Panc1 (cell line): ENCODE measurements at regions not wholly inside any gene's neighbourhood (a gene's known extent, or its start where the extent isn't known, plus 50 kb on each side); places are given as distances from the start of the nearest gene placed in this dataset.

ENCODE experiments used
- ATAC-seq: fragments of 200-7000 bp; cut with Tn5 transposase; 2 replicates; pipeline ENCODE4 v1.9.1; 2020; ENCODE audit warnings: mild to moderate bottlenecking, moderate library complexity
- BruUV-seq: library from RNA; stranded (reverse); fragments of 400-500 nt; replicated peaks from 2 replicates; lab custom pipeline; 2021; lab: Mats Ljungman, UMichigan
- CTCF ChIA-PET: fragments of 300-600 bp; sonication (Branson Sonifier 250); formaldehyde crosslinking; loops from one replicate; lab custom pipeline; 2022; ENCODE audit warnings: antibody characterized with exemption; lab: Charles Lee
- POLR2A ChIA-PET: fragments of 300-600 bp; sonication (Branson Sonifier 250); formaldehyde crosslinking; loops from one replicate; lab custom pipeline; 2022; ENCODE audit warnings: antibody characterized with exemption; lab: Charles Lee
- DNase-seq: peaks from one replicate; pipeline ENCODE4 v3.0.0-alpha.2; 2010; ENCODE audit warnings: low read depth, low spot score
- H3K27ac ChIP-seq: 2 replicates; pipeline ENCODE4 v1.5.1; 2011; ENCODE audit warnings: mild to moderate bottlenecking, low read length, inconsistent platforms
- H3K27me3 ChIP-seq: fragments of 200-500 bp; sonication (Bioruptor generic); 2 replicates; pipeline ENCODE4 v1.6.0; 2014; ENCODE audit warnings: low read length, inconsistent platforms; ENCODE audit not compliant: control insufficient read depth, insufficient read depth
- H3K36me3 ChIP-seq: fragments of 200-500 bp; sonication (Bioruptor generic); 2 replicates; pipeline ENCODE4 v1.5.1; 2014; ENCODE audit warnings: inconsistent platforms, mild to moderate bottlenecking, low read length, moderate library complexity; ENCODE audit not compliant: control insufficient read depth, insufficient read depth
- H3K4me1 ChIP-seq: 2 replicates; pipeline ENCODE4 v1.5.1; 2011; ENCODE audit warnings: inconsistent platforms, mild to moderate bottlenecking, low read length, moderate library complexity; ENCODE audit not compliant: control insufficient read depth, insufficient read depth
- H3K4me3 ChIP-seq, 2 experiments: 2 replicates each; pipeline ENCODE4 v1.5.1; 2011 to 2012; ENCODE audit warnings: low read depth in 2 of 2, low read length in 2 of 2, mild to moderate bottlenecking in 2 of 2, inconsistent platforms in 1 of 2, moderate library complexity in 1 of 2
- H3K9me3 ChIP-seq: fragments of 200-500 bp; sonication (Bioruptor generic); 2 replicates; pipeline ENCODE4 v1.5.1; 2014; ENCODE audit warnings: low read depth, mild to moderate bottlenecking, inconsistent platforms, low read length, moderate library complexity; ENCODE audit not compliant: control insufficient read depth, insufficient read depth
- CTCF ChIP-seq: fragments of 450-650 bp; IDR thresholded peaks from 2 replicates; pipeline ENCODE4 v1.5.1; 2017; ENCODE audit warnings: mild to moderate bottlenecking
- POLR2AphosphoS5 ChIP-seq: IDR thresholded peaks from 2 replicates; pipeline ENCODE4 v1.6.1; 2012; ENCODE audit warnings: mild to moderate bottlenecking, low read depth, low read length, moderate library complexity
- REST ChIP-seq, 2 experiments: IDR thresholded peaks; 2 replicates each; pipeline ENCODE4 v1.6.1; 2011 to 2012; ENCODE audit warnings: low read depth in 2 of 2, control low read depth in 1 of 2, low read length in 1 of 2, mild to moderate bottlenecking in 1 of 2, moderate library complexity in 1 of 2; ENCODE audit not compliant: insufficient read depth in 1 of 2
- SIN3A ChIP-seq: IDR thresholded peaks from 2 replicates; pipeline ENCODE4 v1.6.1; 2012; ENCODE audit warnings: low read depth, mild to moderate bottlenecking, low read length, moderate library complexity, borderline replicate concordance; ENCODE audit not compliant: insufficient read depth
- TCF7L2 ChIP-seq: IDR thresholded peaks from 2 replicates; pipeline ENCODE4 v1.6.1; 2011; ENCODE audit warnings: mild to moderate bottlenecking, low read depth, low read length, inconsistent platforms
- in situ Hi-C: cut with HindIII; loops from 2 replicates; pipeline ENCODE4 v1.10.0; 2016; ENCODE audit warnings: low sequenced_read_pairs, low pct_unique_long_range_greater_than_20kb
- intact Hi-C: fragments of 100-400 bp; cut with micrococcal nuclease; formaldehyde crosslinking; loops from one replicate; pipeline ENCODE4 v1.10.0; 2022; ENCODE audit not compliant: unreplicated experiment

GRCh38 chr5:35478856-35479682 lies 138.6 kb upstream of the SPEF2 start:
- ChIA-PET POLR2A (no interaction called here), CTCF (no interaction called here)
- H3K36me3 ChIP-seq = no peaks in the 10 kb centered on the region
- peak; percentile 73 for ATAC-seq
- intact Hi-C loops (no loop called here), in situ Hi-C loops (no loop called here)
- TF ChIP-seq CTCF (no peak), REST (IDR thresholded peaks at IDR 0.05; ENCODE audit: insufficient read depth in 1 of 2, low read depth in 2 of 2, low read length in 1 of 2) (no peak), SIN3A (no peak), POLR2AphosphoS5 (no peak), TCF7L2 (no peak)
- no peak overlapping the region; the same call in 1 of the 2 replicates for H3K27ac ChIP-seq
- H3K4me3 ChIP-seq = peak overlapping the region; percentile 16 to 58
- BruUV-seq = no TSS peak
- H3K9me3 ChIP-seq = no peaks in the 10 kb centered on the region
- H3K4me1 ChIP-seq = no peaks in the 10 kb centered on the region
- no peak for DNase-seq
- no peaks in the 10 kb centered on the region for H3K27me3 ChIP-seq

DNA sequence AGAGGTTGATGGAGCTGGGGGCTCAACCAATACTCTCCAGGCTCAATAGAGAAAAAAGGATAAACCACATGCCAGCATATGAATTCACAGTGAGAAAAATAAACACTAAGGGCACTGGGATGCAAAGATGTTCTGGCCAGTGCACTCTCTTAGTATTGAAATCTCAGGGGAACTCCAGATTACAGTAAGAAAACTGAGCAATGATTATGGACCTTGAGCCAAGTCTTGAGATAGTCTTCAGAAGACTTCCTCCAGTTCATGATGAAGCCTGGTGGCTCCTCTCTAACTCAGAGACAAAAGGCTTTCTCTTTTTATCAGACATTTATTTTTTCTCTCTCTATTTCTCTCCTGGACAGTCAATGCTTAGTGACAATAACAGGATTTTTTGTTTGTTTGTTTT lies 139.8 kb upstream of the SPEF2 start:
- Histone ChIP-seq H3K4me1 (no peaks in the 10 kb centered on the region), H3K4me3 (no peak overlapping the region), H3K27ac (no peak overlapping the region), H3K36me3 (no peaks in the 10 kb centered on the region), H3K27me3 (no peaks in the 10 kb centered on the region), H3K9me3 (no peaks in the 10 kb centered on the region)
- ChIA-PET POLR2A (no interaction called here), CTCF (no interaction called here)
- TF ChIP-seq CTCF (no peak), REST (IDR thresholded peaks at IDR 0.05; ENCODE audit: insufficient read depth in 1 of 2, low read depth in 2 of 2, low read length in 1 of 2) (no peak), TCF7L2 (no peak), POLR2AphosphoS5 (no peak), SIN3A (no peak)
- intact Hi-C loops = no loop called here
- in situ Hi-C loops = no loop called here
- no peak for DNase-seq
- no peak for ATAC-seq
- no TSS peak for BruUV-seq
